ENCODE measurements at regions not wholly inside any gene's neighbourhood (a gene's known extent, or its start where the extent isn't known, plus 50 kb on each side); places are given as distances from the start of the nearest gene placed in this dataset.
"Not testable (repeated sequence)": the region's sequence is repeated elsewhere in the genome, so short reads cannot be mapped to it uniquely, and the experiment has no call there.

GRCh38 chr7:12456506-12456905 lies 52.8 kb upstream of the VWDE start:
- no peak for DNase-seq
- intact Hi-C loops (cut with DNase I) = loop anchor here (5.0 kb wide), 1 partner anchor 36 kb away; no protein-coding TSS in a partner anchor

DNA sequence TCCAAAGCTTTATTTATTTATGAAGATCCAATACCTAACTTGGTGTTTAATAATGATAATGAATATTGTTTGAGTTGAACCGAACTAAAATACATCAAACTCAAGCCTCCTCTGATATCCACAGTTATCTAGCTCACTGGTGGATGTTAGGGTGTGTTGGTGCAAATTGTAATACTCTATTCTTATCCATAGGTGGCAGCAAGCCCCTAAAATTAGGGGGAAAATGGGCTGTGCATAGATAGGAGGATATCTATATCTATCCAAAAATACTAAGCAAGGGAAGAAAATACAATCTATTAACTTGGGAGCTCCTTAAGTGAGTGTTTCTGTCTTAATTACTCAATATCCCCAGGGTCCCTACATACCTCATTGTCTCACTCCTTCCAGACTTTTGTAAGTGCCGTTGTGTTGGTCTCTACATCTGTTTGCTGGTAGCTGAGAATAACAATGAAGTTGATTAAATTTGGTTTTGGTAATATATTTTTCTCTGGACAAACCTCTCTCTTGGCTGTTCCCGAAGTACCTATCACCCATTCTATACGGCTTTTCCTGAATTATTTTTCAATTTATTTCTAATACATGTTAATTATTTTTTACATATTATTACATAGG lies 55.0 kb upstream of the VWDE start:
- no peak for DNase-seq
- intact Hi-C loops (cut with DNase I) = loop anchor here (5.0 kb wide), 1 partner anchor 34 kb away; no protein-coding TSS in a partner anchor

- intact Hi-C loops (cut with DNase I) = no loop called here
Measured at GRCh38 chr7:12467837-12468236, 64.2 kb upstream of the VWDE start.

GRCh38 chr7:12469568-12469967 lies 65.9 kb upstream of the VWDE start:
- intact Hi-C loops (cut with DNase I) = no loop called here
- no peak for DNase-seq

More at GRCh38 chr7:12467837-12468236, 64.2 kb upstream of the VWDE start:
- no peak for DNase-seq

DNA sequence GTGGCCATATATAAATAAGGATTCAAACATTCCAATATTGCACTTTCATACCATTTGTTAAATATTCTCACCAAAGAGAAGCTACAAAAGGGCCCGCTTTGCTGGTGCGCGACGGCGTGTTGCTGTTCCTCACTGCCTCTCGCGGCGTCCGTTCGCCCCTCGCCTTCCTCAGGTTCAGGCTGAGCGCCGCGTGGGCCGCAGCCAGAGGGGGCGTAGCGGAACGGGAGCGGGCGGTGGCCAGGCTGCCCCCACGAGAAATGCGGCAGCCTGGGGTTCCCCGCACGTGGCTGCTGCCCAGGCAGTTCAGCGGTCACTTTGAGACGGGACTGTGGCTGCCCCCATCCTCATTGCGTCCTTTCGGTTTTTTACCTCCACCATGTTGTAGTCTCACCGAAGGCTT lies 67.3 kb upstream of the VWDE start:
- intact Hi-C loops (cut with DNase I) = no loop called here

GRCh38 chr7:12474035-12474434 lies 70.4 kb upstream of the VWDE start:
- intact Hi-C loops (cut with DNase I) = no loop called here
- DNase-seq = no peak

More for the DNA sequence above, 67.3 kb upstream of the VWDE start:
- DNase-seq = peak in 1 of 10 donors; percentile 63

DNA sequence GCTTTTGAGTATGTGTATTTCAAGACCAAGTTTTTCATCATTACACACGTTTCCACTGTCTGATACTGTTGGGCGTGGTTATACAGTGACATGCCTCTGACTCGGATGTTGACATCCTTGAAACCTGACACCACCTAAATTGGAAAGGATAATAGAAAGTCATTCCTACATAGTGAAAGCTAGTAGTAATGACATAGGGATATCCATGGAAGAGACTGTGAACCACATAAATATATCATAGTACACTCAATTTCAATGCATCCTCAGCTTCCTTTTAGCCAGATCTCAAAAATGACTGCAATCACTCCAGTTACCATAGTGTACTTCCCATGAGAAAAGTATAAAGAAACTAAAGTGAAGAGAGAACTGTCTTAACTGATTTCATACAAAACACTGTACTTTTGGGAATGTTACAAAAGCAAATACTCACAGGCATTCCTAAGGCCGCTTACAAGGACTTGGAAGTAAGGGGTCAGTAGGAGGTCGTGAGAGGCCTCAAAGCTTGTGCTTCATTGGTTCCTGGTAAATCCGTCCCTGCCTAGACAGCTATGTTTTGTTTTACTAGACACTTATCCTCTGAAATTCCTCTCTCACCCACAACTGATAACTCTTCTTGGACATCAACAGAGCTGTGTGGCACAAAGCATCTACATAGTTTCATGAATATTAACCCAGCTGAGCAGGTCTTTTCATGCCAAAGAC lies 71.8 kb upstream of the VWDE start:
- DNase-seq = no peak
- intact Hi-C loops (cut with DNase I) = no loop called here

DNA sequence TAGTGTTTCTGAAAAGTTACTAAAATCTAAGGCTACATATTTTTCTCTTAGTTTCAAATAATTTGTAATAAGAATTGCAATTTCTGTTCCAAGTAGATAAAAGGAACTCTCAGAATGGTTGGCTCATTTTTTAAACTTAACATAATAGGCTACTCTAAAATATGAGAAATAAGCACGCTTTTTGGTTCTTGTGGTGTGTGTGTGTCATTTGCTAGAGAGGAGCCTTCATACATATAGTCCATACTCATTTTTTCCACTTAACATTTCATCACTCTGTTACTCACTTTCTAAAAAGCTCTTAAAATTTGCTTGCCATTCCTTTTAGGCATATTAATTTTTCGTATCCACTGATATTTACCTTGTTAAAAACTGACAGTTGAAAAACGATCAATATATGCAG lies 74.0 kb upstream of the VWDE start:
- DNase-seq = no peak
- intact Hi-C loops (cut with DNase I) = no loop called here

- intact Hi-C loops (cut with DNase I) = no loop called here
- no peak for DNase-seq
Measured at GRCh38 chr7:12481722-12482121, 78.1 kb upstream of the VWDE start.

DNA sequence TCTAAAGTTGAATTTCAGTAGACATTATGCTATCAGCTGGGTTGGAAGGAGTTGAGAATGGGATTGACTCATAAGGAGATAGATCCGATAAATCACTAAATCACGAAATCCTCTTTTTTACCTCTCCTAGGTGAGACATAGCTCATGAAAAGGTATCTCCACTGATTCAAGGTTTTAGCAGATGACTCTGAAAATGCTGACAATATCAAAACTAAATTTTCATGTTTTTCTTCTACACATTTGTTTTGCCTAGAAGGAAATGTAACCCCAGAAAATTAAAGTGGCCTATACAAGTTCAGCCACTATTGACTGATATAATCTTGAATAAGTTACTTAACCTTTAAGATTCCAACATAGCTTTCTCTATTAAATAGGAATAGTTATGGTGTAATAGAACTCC lies 82.2 kb upstream of the VWDE start:
- intact Hi-C loops (cut with DNase I) = no loop called here
- DNase-seq = no peak

DNA sequence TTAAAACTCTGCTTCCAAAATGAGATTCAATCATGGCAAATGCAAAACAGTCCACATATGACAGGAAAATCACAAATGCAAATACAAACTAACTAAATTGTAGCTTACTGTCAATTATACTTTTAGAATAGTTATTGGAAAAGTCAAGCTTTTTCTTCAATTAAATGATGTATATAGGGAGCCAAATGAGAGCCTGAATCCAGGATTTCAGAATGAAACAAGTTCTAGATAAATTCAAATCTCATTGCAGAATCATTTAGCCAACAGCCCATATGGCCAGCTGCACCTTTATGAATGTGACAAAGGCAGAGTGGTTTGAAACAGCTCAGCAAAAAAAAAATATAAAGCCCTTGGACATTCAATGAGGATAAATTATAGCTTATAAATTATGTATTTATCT lies 82.2 kb upstream of the SCIN start:
- no peak for DNase-seq
- intact Hi-C loops (cut with DNase I) = no loop called here

DNA sequence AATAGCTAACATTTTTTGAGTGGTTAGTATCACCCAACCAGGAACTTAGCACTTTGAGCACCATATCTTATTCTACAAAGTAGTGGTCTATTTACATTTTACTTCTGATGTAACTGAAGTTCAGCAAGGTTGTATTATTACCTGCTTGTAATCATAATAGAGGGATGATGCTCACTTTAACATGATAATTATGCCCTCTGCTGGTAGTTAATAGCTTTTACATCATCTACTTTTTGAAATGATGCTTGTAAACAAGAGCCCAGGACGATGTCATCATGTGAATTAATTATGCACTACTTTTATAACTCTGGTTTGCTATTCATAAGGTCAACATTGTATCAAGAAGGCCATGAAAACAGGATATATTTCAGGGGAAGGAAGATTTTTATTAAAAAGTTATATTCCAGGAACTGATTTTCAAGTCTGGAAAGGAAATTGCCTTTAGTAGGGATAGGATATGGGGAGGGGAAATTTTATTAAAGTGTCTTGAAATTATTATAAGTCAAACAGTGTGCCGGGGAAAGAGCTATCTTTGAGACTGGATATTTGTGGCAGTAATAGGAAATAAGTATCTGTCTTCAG lies 80.3 kb upstream of the SCIN start:
- DNase-seq = no peak
- intact Hi-C loops (cut with DNase I) = loop anchor here (5.0 to 10.0 kb wide), 6 partner anchors 33 to 1063 kb away; partner anchors contain the start of gene THSD7A

DNA sequence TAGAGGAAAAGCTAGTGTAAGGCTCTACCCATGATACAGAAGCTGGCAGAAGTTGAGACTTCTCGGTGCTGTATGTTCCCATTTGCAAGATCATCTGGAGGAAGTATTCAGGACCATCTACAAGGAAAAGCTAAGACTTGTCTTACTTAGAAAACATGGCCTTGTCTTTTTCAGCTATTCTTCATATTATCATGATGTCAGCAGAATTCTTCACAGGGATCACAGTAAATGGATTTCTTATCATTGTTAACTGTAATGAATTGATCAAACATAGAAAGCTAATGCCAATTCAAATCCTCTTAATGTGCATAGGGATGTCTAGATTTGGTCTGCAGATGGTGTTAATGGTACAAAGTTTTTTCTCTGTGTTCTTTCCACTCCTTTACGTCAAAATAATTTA lies 79.6 kb upstream of the SCIN start:
- intact Hi-C loops (cut with DNase I) = loop anchor here (5.0 to 10.0 kb wide), 6 partner anchors 34 to 1064 kb away; partner anchors contain the start of gene THSD7A
- no peak for DNase-seq

DNA sequence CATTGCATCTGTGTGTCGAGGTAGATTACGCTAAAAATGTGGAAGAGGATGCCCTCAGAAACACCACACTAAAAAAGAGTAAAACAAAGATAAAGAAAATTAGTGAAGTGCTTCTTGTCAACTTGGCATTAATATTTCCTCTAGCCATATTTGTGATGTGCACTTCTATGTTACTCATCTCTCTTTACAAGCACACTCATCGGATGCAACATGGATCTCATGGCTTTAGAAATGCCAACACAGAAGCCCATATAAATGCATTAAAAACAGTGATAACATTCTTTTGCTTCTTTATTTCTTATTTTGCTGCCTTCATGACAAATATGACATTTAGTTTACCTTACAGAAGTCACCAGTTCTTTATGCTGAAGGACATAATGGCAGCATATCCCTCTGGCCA lies 79.0 kb upstream of the SCIN start:
- intact Hi-C loops (cut with DNase I) = loop anchor here (5.0 to 10.0 kb wide), 6 partner anchors 34 to 1064 kb away; partner anchors contain the start of gene THSD7A

DNA sequence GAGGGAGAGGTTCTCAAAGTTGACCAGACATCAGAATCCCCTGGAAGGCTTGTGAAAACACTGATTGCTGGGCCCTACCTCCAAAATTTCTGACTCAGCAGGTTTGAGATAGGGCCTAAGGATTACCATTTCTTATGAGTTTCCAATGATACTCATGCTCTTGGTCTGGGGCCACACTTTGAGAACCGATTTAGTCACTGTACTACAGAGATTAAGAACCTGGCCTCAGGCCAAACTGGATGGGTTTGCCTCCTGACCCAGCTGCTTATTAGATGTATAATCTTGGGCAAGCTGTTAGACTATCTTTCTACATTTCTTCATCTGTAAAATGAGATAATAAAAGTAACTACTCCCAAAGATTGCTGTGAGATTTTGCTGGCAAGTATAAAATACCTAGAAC lies 77.1 kb upstream of the SCIN start:
- DNase-seq = no peak
- intact Hi-C loops (cut with DNase I) = loop anchor here (5.0 to 10.0 kb wide), 6 partner anchors 36 to 1066 kb away; partner anchors contain the start of gene THSD7A

More for the DNA sequence above, 79.0 kb upstream of the SCIN start:
- DNase-seq = no peak

GRCh38 chr7:12493863-12494686 lies 76.4 kb upstream of the SCIN start:
- intact Hi-C loops (cut with DNase I) = loop anchor here (5.0 to 10.0 kb wide), 6 partner anchors 37 to 1067 kb away; partner anchors contain the start of gene THSD7A
- no peak for DNase-seq

DNA sequence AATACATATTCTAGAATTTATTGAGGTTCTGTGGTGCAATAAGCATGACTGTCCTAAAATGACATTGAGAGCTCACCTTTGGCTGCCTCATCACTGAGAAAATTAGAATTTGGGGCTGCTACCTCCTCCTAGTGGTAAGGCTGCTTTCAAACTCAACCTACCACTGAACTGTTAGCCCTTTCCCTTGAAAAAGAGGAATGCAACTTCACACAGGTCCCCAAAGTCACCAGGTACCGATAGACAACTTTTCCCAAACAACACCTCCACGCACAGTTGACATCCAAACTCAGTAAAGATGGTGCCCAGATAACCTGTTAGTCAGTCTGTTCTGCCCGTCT lies 75.9 kb upstream of the SCIN start:
- intact Hi-C loops (cut with DNase I) = loop anchor here (5.0 to 10.0 kb wide), 6 partner anchors 37 to 1067 kb away; partner anchors contain the start of gene THSD7A

DNA sequence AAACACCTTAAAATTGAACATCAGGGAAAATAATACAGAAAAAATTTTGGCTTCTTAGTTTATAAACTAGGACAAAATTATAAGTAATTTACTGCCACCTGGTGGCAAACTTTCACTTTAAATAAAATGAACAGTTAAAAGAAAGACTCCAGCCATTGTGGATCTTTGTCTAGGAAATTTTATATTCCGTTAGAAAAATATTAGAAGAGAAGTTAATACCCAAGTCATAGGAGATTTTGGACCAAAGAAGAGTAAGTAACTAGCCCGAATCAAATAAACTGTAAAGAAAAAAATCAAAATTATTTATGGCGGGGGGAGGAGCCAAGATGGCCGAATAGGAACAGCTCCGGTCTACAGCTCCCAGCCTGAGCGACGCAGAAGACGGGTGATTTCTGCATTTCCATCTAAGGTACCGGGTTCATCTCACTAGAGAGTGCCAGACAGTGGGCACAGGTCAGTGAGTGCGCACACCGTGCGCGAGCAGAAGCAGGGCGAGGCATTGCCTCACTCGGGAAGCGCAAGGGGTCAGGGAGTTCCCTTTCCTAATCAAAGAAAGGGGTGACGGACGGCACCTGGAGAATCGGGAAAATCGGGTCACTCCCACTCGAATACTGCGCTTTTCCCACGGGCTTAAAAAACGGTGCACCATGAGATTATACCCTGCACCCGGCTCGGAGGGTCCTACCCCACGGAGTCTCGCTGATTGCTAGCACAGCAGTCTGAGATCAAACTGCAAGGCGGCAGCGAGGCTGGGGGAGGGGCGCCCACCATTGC lies 73.4 kb upstream of the SCIN start:
- DNase-seq = not testable (repeated sequence)
- intact Hi-C loops (cut with DNase I) = loop anchor here (10.0 kb wide), 4 partner anchors 62 to 662 kb away; partner anchors contain the start of gene THSD7A

More for the DNA sequence above, 75.9 kb upstream of the SCIN start:
- no peak for DNase-seq

- intact Hi-C loops (cut with DNase I) = no loop called here
- DNase-seq = no peak
Measured at GRCh38 chr7:12504149-12504548, 66.4 kb upstream of the SCIN start.

DNA sequence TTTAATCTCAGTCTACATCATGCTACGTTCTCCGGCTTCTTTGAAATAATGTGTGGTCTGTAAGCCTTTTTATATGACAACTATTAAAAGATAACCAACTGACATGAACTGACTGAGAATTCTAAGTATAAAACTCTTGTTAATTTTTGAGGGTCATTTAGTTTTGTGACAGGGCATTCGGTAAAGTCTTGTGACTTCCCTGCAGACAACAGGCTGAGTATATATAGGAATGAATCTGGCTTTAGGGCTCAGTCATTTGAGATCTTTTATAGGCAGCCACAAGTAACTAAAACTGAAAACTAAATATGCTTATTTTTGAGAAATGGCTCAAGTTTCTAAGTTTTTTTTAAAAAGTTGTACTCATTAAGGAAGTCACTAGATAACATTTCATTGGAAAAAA lies 62.5 kb upstream of the SCIN start:
- intact Hi-C loops (cut with DNase I) = no loop called here
- no peak for DNase-seq
